ENCODE measurements at regions not wholly inside any gene's neighbourhood (a gene's known extent, or its start where the extent isn't known, plus 50 kb on each side); places are given as distances from the start of the nearest gene placed in this dataset.

- TF ChIP-seq KDM4A (IDR thresholded peaks at IDR 0.05; ENCODE audit: low read depth, low read length, severe bottlenecking) (no peak), SIN3A (conservative IDR thresholded peaks at IDR 0.05 in 1 of 2, IDR thresholded peaks at IDR 0.05 in 1 of 2; ENCODE audit: low read depth in 1 of 2, low read length in 2 of 2) (no peak), SP1 (IDR thresholded peaks at IDR 0.05; ENCODE audit: low read depth, low read length) (no peak), CBX5 (IDR thresholded peaks at IDR 0.05; ENCODE audit: low read depth, low read length) (no peak), RNF2 (IDR thresholded peaks at IDR 0.05; ENCODE audit: borderline replicate concordance, low read depth, low read length, missing control alignments, poor library complexity, severe bottlenecking) (no peak)
Measured at GRCh38 chr2:71793926-71794325, 340.6 kb downstream of the DYSF start (continued).
